NB4 (cell line): ENCODE measurements at regions not wholly inside any gene's neighbourhood (a gene's known extent, or its start where the extent isn't known, plus 50 kb on each side); places are given as distances from the start of the nearest gene placed in this dataset.

ENCODE experiments used
- DNase-seq: peaks from one replicate; pipeline ENCODE4 v3.0.0; 2010; ENCODE audit warnings: low read depth
- H3K4me3 ChIP-seq: one replicate; pipeline ENCODE4 v1.5.1; 2011; ENCODE audit warnings: mild to moderate bottlenecking, low read depth, low read length, moderate library complexity
- MYC ChIP-seq: IDR thresholded peaks from 2 replicates; pipeline ENCODE4 v1.6.1; 2011; ENCODE audit warnings: low read depth, low read length
- POLR2A ChIP-seq: IDR thresholded peaks from 2 replicates; pipeline ENCODE4 v1.6.1; 2011; ENCODE audit warnings: mild to moderate bottlenecking; ENCODE audit not compliant: insufficient read length; ENCODE audit errors: extremely low read depth
- TF ChIP-seq, protein P1 (sequence below): IDR thresholded peaks from 2 replicates; pipeline ENCODE4 v1.6.1; 2011; ENCODE audit warnings: low read depth, low read length
- TF ChIP-seq, protein P2 (sequence below): IDR thresholded peaks from one replicate; pipeline ENCODE4 v1.5.1; 2012; ENCODE audit warnings: low read depth, low read length

DNA sequence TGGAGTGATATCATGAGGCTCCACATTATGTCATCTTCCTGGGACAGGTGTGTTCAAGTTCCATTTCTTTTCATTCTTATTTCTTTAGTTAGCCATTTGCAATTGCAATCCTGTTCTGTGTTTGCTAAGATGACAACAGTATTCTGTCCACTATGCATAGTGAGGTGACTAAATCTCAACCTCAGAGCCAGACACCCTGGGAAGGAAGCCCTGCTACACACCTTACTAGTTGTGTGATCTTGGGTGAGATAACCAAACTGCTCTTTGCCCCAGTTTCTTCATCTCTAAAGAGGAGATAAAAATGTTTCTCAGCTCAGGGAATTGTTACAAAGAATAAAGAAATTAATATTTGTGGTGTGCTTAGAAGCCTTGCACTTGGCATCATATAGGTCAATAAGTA, 215.1 kb upstream of the RPS23 start:
- H3K4me3 ChIP-seq, result no peak overlapping the region
- DNase-seq, result no peak
- TF ChIP-seq POLR2A (no peak), MYC (no peak)
- TF ChIP-seq, protein P1, sequence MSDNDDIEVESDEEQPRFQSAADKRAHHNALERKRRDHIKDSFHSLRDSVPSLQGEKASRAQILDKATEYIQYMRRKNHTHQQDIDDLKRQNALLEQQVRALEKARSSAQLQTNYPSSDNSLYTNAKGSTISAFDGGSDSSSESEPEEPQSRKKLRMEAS, result no peak
- TF ChIP-seq, protein P2, sequence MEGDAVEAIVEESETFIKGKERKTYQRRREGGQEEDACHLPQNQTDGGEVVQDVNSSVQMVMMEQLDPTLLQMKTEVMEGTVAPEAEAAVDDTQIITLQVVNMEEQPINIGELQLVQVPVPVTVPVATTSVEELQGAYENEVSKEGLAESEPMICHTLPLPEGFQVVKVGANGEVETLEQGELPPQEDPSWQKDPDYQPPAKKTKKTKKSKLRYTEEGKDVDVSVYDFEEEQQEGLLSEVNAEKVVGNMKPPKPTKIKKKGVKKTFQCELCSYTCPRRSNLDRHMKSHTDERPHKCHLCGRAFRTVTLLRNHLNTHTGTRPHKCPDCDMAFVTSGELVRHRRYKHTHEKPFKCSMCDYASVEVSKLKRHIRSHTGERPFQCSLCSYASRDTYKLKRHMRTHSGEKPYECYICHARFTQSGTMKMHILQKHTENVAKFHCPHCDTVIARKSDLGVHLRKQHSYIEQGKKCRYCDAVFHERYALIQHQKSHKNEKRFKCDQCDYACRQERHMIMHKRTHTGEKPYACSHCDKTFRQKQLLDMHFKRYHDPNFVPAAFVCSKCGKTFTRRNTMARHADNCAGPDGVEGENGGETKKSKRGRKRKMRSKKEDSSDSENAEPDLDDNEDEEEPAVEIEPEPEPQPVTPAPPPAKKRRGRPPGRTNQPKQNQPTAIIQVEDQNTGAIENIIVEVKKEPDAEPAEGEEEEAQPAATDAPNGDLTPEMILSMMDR, result no peak

DNA sequence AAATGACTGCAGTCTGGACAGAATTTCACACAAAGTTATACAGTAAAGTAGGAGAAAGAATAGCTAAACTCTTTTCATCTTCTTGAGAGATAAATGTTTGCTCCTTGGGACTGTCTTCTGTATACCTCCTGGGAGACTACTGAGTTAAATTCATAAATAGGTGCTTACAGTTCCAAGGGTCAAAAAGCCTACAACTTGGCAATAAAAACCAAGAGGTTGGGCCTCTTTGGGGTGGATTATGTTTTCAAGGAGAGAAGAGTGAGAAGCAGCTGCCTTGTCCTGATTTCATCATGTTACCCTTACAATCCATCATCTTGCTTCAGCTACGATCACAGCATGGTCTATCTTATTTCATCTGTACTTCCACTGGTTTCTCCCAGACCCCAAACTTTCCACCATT, 213.2 kb upstream of the RPS23 start:
- no peak for DNase-seq
- TF ChIP-seq, protein P1, result no peak
- TF ChIP-seq POLR2A, result no peak
- no peak for TF ChIP-seq MYC
- TF ChIP-seq, protein P2, result no peak
- H3K4me3 ChIP-seq, result no peak overlapping the region

DNA sequence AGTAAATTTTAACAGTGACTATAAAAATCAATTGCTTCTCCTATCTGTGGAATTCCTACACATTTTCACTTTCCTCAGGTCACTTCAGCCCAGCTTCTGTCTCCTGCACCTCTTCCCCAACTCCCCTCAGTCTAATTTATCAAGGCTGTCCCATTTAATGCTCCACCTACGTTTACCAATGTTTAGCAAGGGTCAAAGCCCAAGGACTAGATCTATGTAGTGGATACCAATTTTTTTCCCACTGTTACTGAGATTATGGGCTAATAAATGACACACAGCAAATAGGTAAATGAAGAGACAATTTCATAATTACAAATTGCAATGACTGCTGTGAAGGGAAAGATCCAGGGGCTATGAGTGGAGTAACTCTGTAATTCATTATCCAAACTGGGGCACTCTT, 211.5 kb upstream of the RPS23 start:
- TF ChIP-seq POLR2A, result no peak
- TF ChIP-seq, protein P2, result no peak
- TF ChIP-seq, protein P1, result no peak
- TF ChIP-seq MYC, result no peak
- no peak for DNase-seq
- no peak overlapping the region for H3K4me3 ChIP-seq

DNA sequence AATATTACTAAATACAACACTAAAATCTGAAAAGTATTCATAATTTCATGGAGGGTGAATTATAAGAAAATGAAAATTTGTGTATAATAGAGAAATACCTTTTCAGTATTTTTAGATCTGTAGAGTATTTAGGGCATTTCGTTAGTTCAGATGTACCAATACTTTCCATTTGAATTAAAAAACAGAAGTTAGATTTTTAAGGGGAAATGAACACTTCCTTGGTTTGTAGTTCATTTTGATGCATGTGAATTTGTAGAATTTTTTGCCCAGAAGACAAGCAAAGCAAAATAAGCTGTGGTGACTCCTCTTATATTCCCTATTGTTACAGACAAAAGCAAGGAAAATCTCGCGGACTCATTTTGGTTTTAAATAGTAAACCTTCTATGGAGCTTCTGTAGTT, 209.0 kb upstream of the RPS23 start:
- TF ChIP-seq POLR2A (no peak), MYC (no peak)
- TF ChIP-seq, protein P2, result no peak
- TF ChIP-seq, protein P1, result no peak
- no peak overlapping the region for H3K4me3 ChIP-seq
- DNase-seq, result no peak

DNA sequence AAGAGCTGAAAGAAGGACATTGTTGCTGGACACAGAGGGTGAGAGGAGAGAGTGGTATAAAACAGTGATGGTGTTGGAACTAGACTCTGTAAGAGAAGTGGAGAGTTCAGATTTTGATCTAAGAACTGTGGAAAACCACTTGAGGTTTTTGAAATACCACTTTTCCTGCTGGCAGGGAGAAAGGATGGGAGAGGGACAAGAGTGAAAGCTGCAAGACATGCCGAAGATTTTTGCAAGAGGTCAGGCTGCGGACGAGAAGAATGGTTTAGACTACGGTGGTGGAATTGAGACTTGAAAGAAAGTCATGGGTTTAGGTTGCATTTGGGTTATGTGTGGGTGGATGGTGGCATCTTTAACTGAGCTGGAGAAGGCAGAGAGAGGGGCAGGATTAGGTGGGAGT, 202.2 kb upstream of the RPS23 start:
- DNase-seq, result no peak
- no peak overlapping the region for H3K4me3 ChIP-seq
- TF ChIP-seq MYC, result no peak
- TF ChIP-seq, protein P1, result no peak
- TF ChIP-seq POLR2A, result no peak
- TF ChIP-seq, protein P2, result no peak

DNA sequence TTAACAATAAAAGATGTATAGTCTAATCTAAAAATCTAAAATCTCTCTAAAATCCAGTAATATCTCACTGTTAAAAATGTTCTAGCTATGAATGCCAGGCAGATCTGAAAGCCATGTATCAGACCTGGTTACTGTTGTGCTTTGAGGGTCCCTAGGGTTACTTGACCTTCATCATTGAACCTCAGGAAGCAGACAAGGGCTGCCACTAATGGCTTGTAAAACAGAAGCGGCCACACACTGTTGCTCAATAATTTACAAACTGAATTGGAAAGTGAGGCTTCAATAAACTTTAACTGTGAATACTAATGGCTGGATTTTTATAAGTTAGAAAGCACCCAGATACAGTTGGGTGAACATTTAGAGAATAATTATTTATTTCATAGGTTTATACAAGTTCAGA, 198.0 kb upstream of the RPS23 start:
- DNase-seq, result peak; percentile 22
- TF ChIP-seq, protein P1, result no peak
- TF ChIP-seq, protein P2, result no peak
- TF ChIP-seq POLR2A, result no peak
- no peak for TF ChIP-seq MYC
- no peak overlapping the region for H3K4me3 ChIP-seq
